DMS79 treated with DMSO at 0.1 percent for 48 hours (cell line): ENCODE measurements at regions not wholly inside any gene's neighbourhood (a gene's known extent, or its start where the extent isn't known, plus 50 kb on each side); places are given as distances from the start of the nearest gene placed in this dataset.

Experiments used
- DNase-seq: peaks from one replicate; lab custom pipeline; 2025; lab: John Stamatoyannopoulos, UW

- no peak for DNase-seq
Observed at GRCh38 chr2:144242311-144242710, 277.6 kb downstream of the ZEB2 start.

- DNase-seq: no peak
Observed at GRCh38 chr2:144241801-144242200, 278.1 kb downstream of the ZEB2 start.

GRCh38 chr2:144240656-144241339 is 279.1 kb downstream of the ZEB2 start:
- peak; percentile 56 for DNase-seq

- no peak for DNase-seq
Observed at GRCh38 chr2:144239726-144240125, 280.2 kb downstream of the ZEB2 start.

- DNase-seq: no peak
Observed at GRCh38 chr2:144239306-144239705, 280.6 kb downstream of the ZEB2 start.

- peak; percentile 43 for DNase-seq
Observed at GRCh38 chr2:144237830-144238627, 281.9 kb downstream of the ZEB2 start.

- DNase-seq: no peak
Observed at GRCh38 chr2:144237108-144237507, 282.8 kb downstream of the ZEB2 start.

- no peak for DNase-seq
Observed at GRCh38 chr2:144235050-144235449, 284.9 kb downstream of the ZEB2 start.

GRCh38 chr2:144234542-144234871 is 285.4 kb downstream of the ZEB2 start:
- DNase-seq: no peak

GRCh38 chr2:144233733-144234541 is 286.0 kb downstream of the ZEB2 start:
- no peak for DNase-seq

- DNase-seq: no peak
Observed at GRCh38 chr2:144233317-144233716, 286.6 kb downstream of the ZEB2 start.

GRCh38 chr2:144230448-144231085 is 289.4 kb downstream of the ZEB2 start:
- DNase-seq: no peak

GRCh38 chr2:144230033-144230432 is 289.9 kb downstream of the ZEB2 start:
- DNase-seq: no peak

- no peak for DNase-seq
Observed at GRCh38 chr2:144229296-144229695, 290.6 kb downstream of the ZEB2 start.

- DNase-seq: no peak
Observed at GRCh38 chr2:144227427-144228105, 292.4 kb downstream of the ZEB2 start.

GRCh38 chr2:144225076-144225475 is 294.8 kb downstream of the ZEB2 start:
- no peak for DNase-seq

GRCh38 chr2:144224472-144224871 is 295.4 kb downstream of the ZEB2 start:
- no peak for DNase-seq

GRCh38 chr2:144219979-144220378 is 299.9 kb downstream of the ZEB2 start:
- no peak for DNase-seq

GRCh38 chr2:144217853-144218633 is 301.9 kb downstream of the ZEB2 start:
- peak; percentile 70 for DNase-seq

- DNase-seq: no peak
Observed at GRCh38 chr2:144215701-144216675, 303.9 kb downstream of the ZEB2 start.
